ENCODE measurements at regions not wholly inside any gene's neighbourhood (a gene's known extent, or its start where the extent isn't known, plus 50 kb on each side); places are given as distances from the start of the nearest gene placed in this dataset.

DNA sequence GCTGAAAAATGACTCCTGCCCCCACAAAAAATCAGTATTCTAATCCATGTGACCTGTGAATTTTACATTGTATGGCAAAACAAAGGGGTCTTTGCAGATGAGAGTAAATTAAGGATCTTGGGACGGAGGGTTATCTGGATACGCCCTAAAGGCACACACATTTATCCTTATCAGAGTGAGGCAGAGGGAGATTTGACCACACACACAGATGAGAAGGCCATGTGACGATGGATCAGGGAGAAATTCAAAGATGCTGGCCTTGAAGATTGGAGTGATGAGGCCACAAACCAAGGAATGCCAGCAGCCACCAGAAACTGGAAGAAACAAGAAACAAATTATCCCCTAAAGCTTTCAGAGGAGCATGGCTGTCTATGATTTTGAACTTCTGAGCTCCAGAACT, 288.5 kb downstream of the XXYLT1 start:
- DNase-seq: no peak

DNA sequence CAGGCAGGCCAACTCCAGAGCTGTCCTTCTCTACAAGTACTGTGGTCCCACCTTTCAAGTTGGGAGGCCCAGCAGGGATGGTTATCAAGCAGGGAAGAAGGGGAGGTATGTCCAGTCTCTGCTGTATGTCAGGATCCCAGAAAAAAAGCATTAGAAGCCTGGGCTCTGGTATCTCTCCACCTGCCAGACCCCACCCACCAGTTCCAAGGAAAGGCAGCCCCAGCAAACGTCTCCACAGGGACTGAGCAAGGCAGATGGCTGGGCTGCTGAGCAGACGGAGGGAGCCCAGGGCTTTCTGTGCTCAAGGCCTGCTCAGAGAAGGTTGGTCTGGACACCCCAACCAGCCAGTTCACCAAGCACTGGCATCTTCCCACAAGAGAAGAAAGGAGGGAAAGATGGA, 287.8 kb downstream of the XXYLT1 start:
- no peak for DNase-seq

DNA sequence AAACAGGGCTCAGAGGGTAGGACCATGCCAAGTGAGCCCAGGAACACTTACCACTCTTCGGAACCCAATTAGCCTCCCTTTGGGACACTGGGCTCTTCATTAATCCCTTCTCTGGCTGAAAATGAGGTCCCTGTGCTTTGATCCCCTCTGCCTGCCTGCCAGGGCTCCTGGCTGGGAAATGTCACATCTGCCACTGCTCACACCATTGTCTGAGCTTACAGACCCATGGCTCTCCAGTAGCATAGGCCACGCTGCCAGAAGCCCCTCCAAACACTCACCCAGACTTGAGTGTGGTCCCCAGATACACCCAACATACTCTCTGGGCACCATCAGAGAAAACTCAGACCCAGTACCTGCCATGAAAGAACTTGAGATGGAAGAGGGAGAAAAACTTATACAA, 287.3 kb downstream of the XXYLT1 start:
- DNase-seq: no peak

DNA sequence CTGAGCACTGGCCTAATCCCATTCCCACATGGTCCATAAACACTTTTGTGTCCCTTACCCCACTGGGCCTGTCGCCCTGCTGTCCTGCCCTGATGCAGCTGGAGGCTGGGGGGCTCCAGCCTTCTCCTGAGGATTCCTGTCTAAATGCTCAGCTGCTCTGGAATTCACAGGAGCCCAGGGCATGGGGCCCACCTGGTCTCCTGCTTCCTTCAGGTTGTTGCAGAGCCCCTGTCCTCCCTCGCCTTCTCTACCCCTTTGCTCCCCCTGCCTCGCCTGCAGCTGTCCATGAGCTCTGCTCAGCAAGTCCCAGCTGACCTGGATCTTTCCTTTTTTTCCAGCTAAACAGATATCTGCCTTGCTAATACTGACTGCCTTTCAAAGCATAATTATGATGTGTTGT, 286.9 kb downstream of the XXYLT1 start:
- DNase-seq: no peak

DNA sequence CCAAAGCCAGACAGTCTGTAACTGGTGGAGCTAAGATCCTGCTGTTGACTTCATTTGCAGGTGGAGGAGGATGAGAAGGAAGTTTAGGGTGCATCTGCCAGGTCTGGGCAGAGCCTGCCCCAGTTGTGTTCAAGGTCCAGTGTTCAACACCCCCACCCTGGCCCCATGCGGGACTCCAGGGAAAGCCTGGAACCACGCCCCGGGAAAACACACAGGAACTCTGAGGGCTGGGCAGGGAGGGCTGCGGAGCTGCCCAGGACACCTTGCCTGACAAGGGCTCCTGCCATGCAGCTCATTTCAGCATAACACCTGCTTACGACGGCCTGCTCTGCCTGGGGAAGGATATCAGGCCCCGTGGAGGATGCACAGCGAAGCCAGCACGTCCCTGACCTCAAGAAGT, 286.3 kb downstream of the XXYLT1 start:
- no peak for DNase-seq

DNA sequence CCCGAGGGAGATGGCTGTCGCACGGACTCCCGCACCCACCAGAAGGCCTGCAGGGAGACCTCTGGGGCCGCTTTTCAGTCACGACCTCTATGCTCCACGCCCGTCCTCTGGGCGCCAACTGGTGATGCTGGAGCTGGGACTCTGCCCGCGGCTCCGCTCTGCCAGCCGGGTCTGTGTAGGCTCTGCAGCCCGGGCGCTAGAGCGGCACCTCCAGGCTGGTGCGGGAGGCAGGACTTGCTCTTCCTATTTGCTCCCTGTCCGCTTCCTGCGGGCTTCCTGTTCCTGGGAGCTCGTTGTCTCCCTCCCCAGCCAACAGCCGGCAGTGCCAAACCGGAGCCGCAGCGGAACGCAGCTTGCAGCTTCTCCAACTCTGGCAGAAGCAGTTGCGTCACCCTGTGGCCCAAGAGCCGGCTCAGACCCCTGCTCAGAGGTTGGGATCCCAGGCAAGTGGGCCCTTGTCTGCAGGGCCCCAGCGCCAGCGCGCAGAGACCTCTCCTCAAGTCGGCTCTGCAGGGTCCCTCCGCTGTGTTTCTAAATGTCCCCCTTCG, 285.9 kb downstream of the XXYLT1 start:
- no peak for DNase-seq

DNA sequence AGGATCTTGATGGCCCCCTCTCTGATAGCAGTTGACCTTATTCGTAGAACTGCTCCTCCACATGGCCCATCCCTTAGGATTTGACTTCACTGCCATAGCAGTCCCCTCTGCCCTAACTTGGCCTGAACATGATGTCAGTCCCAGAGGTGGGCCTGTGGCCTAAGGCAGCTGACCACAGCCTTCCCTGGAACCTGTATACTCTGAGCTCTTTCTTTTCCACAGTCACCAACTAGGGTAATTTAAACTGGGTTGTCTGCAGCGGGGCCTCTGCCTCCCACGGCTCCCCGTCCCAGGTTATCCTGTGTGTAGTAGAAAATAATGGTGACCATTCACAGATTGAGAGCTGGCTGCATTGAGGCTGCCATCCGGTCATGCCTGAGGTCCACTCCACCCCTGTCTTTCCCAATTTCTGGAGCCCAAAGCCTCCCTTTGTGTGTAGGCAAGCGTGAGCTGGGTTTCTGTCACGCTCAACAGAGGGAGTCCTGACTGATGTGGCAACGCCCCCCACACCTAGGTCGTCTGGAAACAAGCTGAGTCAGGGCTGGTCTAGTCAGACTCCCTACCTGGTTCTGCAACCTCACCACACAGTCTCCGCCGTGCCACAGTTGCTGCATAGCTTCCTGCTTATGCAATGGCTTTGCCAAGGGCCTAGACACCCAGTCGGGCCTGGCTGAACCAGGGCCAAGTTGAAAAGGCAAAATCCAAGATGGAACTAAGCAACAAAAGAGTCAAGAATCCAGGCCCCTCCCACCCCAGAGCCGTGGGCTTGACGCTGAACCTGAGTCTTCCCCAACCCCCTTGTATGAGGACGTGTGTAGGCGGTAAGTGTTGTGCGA, 284.5 kb downstream of the XXYLT1 start:
- DNase-seq: peak; percentile 45

DNA sequence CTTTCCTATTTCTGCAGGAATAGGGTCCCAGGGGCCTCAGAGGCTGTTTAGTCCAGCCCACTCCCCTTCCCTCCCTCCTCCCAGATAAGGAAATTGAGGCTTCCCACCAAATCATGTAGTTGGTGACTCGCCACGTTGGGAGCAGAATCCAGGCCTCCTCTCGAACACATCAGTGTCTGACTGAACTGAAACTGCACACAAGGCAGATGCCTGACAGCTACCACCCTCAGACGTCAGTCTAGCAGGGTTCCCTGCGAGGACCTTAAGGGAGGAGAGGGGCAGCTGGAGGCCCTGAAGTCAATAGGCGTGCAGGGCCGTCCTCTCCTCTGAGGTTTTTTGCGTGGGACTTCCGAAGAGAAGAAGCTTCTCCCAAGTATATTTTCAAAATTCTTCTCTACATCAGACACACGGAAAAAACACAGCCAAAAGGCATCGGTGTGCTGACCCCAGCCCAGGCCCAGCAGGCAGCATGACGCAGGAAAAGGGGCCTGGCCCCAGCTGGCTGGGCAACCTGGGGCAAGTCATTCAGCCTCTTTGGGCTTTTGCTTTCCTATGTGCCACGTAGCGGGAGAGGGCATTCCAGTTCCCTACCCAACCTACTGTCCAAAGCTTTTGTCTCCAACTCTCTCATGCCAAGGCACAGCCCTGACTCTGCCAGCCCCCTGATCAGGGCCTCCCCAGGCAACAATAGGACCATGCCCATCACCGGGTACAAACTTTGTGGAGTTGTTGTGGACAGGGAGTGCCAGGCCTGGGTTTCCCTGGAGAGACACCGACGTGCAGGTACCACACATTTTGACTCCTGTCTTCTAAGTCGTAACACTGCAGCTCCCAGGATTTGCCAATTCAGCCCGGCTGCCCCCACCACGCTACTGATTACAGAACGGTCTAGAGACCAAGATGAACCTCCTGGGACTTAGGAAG, 283.1 kb downstream of the XXYLT1 start:
- no peak for DNase-seq

DNA sequence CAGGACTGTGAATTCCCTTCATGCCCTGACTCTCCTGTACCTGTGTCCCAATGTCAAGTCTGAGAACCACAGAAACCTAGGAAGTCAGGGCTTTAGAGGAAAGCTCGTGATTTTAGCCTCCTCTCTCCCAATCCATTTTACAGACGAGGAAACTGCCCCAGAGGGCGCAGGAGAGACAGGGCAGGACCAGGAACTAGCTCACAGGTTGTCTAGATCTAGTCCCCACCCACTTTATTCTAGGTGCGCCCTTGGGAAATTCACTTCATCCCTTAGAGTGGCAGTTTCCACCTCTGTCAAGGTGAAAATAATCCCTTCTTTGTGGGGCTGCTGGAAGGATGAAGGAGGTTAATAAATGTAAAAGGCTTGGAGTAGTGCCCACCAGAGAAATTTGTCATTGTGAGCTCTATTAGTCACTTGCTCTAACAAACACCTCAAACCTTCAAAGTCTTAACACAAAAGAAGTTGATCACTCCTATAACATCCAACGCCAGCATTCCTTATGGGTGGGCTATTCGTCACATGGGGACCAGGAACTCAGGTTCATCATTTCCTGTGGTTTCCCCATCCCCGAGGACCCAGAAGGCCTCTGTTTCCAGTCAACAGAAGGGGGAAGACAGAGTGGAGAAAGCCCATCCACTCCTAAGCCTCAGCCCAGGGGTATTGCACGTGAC, 282.3 kb downstream of the XXYLT1 start:
- no peak for DNase-seq

DNA sequence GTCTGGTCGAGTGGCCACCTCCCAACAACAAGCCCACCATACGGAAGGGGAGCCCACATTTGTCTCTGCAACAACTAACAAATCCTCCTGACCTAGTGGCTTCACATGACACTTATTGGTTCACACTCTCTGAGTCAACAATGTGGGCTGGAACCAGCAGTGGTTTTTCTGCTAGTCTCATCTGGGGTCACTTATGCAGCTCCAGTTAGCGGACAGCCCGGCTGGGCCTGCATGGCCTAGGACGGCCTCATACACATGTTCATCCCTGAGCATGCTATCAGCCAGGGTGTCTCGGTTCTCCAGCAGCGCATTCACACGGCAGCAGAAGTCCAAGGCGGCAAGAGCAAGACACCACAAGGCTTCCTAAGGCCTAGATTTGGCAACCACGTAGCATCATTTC, 281.7 kb downstream of the XXYLT1 start:
- no peak for DNase-seq

DNA sequence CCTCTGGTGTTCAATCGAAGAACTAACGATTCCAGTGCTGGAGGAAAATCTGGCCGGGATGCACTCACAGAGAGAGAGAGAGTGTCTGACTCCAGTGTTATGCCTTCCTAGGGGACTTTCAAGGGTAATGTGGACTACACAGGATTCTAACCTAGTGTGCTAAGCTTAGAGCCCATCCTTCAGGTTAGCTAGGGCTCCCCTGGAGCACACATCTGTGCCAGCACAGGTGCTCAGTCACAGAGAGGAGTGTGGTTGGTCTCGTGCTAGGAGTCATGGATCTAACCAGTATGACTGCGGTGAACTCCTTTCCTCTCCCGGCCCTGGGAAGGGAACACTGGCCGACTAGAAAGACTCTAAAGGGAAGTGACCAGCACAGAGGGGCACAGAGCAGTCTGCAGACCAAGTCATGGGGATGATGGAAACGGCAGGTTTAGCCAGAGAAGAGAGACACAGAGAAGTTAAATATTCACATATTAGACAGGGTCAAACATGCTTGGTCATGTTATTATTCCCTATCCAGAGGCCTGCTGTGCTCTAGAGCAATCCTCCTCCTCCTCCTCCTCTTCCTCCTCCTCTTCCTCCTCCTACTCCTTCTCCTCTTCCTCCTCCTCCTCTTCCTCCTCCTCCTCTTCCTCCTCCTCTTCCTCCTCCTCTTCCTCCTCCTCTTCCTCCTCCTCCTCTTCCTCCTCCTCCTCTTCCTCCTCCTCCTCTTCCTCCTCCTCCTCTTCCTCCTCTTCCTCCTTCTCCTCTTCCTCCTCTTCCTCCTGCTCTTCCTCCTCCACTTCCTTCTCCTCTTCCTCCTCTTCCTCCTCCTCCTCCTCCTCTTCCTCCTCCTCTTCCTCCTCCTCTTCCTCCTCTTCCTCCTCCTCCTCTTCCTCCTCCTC, 280.3 kb downstream of the XXYLT1 start:
- DNase-seq: no peak

DNA sequence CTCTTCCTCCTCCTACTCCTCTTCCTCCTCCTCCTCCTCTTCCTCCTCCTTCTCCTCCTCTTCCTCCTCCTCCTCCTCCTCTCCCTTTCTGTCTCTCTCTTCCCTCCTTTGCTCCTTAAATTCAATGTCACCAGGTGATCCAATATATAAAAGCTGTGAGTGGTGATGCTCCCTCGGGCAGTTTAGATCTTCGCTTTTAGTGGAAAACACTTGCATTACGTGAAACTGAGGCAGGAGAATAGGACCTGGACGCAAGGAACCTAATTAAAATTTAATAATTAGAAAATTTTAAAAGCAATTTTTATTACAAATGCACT, 279.7 kb downstream of the XXYLT1 start:
- DNase-seq: no peak

DNA sequence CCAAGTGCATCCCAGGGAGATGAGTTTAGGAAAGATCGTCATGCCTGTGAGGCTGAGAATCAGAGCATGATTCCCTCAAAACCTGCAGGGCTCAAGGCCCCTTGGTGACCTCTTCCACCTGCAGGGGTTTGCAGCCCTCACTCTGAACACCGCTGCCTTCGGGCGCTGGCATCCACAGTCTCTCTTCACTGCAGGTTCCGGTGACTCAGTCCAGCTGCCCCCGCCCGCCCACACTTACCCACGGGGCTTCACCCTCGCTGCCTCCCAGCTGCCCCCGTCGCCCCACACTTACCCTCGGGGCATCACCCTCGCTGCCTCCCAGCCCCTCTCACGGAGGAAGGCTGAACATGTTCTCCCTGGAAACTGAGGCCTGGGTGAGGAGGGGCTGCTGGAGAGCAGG, 277.1 kb downstream of the XXYLT1 start:
- DNase-seq: no peak

DNA sequence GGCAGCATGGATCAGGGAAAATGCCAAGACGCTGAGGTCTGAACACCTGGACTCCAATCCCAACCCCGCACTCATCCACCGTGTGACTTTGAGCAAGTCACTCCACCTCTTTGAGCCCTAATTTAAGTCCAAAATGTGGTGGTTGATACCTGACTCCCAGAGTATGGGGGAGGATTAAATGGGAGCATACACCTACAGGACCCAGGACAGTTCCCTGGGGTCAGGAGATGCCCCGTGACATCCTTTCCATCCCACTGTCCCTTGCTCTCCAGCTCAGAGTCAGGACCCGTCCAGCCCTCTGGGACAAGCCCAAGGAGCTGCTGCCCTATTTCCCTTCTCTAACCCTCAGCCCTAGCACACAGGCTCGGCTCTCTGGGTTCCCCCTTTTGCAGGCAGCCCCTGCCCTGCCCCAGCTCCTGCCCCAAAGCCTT, 276.4 kb downstream of the XXYLT1 start:
- DNase-seq: no peak

DNA sequence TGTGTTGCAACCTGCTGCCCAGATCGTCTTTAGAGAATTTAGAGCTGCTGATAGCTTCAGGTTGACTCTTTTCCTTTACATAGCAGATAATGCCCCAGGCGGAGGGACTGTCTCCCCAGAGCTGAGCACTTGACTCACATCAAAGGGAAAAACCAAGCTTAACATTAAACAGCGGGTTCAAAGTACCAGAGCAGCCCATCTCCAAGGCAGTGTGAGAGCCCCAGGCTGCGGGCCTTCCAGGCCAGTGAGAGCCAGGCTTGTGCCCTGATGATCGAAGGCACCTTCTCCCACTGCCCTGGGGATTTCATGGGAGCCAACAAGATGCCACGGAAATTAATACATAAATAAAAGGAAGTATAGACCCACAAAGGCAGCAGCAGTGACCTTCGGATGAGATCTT, 275.6 kb downstream of the XXYLT1 start:
- DNase-seq: no peak

DNA sequence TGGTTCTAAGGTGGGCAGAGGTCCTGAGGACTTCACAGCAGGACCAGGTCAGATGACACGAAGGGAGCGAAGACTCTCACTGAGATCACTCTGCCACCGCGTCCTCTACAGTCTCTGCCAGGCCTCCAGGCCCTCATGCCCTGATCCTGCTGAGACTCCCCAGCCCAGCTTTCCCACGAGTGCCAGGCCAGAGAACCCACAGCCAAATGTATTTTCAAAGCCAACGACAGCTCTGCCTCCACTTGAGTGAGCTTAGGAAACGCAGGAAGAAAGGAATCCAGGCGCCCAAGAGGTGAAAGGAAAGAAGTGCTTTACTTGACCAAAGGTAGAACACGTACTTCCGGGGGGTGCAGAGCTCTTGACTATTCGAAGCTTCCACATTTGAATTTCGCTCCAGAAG, 275.0 kb downstream of the XXYLT1 start:
- DNase-seq: no peak

DNA sequence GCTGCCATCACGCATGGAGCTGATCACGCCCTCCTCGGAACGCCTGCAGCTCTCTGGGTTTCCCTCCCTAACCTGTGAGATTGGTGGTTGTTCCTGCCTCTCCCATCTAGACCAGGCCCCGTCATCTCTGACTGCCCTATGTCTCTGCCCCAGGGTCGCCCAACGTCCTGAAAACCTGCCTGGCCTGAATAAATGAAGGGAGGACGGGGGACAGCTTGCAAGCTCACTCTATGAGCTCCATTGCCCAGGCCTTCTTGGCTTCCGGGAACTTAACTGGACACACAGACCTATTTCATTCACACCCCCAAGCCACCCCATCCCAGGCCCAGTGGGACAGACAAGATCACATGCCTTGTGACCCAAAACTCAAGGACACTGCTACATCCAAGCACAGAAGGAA, 274.2 kb downstream of the XXYLT1 start:
- DNase-seq: no peak

DNA sequence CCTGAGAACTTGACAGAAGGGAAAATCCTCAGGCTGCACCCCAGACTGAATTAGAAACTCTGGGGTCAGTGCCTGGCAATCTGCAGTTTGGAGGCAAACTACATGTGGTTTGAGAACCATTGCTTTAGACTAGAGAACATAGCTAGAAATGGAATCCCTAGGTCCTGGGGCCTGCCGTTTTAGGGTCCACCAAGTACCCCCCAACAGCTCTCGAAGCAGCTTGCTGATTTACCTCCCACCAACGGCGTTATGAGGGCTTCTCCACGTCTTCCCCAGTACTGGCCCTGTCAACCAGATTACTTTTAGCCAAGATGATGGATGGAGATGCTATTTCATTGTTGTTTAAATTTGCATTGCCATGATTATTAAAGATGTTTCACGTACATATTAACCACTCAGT, 272.5 kb downstream of the XXYLT1 start:
- DNase-seq: no peak

DNA sequence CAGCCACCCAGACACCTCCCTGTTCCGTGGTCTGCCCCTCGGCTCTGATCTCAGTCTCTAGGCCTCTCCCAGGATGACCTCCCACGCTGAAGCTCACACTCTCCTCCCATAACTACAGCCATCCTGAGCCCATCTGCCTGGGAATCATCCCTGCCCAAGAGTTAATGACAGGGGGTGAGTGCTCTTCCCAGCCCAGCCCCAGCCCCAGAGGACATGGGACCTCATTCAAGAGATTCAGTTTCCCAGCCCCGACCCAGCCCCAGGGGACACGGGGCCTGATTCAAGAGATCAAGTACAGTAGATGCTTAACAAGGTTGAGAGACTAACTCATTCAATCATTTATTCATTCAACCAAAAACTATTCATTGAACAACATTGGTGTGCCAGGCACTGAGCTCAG, 272.0 kb downstream of the XXYLT1 start:
- DNase-seq: no peak

DNA sequence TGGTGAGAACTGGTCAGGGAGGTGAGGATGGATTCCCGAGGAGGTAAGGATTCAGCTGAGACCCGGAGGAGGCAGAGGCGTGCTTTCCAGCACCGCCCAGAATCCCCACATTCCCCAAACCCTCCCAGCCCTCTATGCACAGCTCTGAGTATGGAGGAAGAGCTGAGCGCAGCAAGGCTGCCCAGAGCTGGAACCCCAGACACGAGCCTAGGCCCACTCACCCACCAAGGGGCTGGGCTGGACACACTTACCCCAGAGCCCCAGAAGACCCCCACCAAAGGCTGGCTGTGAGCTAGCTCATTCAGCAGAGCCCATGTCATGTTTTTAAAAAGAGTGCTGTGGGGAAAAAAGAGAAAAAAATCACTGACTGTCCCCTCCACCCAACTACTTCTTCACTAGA, 271.5 kb downstream of the XXYLT1 start:
- DNase-seq: no peak

DNA sequence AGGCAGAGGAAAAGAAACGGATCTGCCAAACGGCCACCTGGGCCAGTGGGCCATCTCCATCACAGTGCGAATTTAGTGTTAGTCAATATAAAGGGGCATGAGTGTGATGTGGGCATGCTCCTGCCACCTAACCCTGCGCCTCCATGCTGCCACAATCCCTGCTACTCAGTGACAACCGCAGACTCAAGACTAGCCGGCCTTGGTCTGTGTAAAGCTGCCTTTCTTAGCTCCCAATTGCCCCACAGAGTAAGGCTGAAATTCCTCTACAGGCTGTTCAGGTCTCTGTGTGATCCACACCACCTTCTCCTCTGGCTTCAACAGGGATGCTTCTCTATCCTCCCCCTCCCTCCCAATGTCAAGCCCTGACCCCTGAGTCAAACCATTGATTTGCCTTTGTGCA, 269.7 kb downstream of the XXYLT1 start:
- no peak for DNase-seq
